NCI-H1436 (cell line): ENCODE measurements at regions not wholly inside any gene's neighbourhood (a gene's known extent, or its start where the extent isn't known, plus 50 kb on each side); places are given as distances from the start of the nearest gene placed in this dataset.

Experiments used
- DNase-seq: peaks from one replicate; lab custom pipeline; 2025; lab: John Stamatoyannopoulos, UW

DNA sequence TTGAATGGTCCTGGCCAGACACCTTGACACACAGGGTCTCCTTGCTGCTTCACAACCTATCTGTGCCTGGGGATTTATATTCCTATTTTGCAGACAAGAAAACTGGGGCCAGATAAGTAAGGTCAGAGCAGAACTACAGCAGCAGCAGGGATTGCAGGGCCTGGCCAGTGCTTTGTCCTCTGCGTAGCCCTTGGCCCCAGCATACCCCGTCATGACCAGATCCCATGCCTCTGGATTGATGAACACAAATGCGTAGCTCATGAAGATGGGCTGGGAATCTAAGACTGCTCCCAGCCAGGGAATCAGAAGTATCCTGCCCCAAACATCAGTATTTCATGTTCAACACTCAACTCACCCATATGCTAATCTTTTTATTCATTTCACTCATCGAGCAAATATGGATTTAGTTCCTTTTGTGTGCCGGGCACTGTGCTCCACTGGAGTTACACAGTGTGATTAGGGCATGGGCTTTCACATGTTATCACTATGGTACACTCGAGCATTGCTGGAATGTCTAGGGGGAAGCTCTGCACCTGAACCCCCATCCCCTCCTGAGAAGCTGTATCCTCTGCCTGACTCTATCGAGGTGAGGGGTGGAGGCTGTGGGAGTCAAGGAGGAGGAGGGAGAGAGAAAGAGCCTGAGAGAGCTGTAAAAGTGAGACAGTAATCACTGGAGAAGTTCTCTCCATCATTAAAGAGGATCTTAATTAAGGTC, 143.3 kb downstream of the CYP26B1 start:
- DNase-seq = no peak

- no peak for DNase-seq
These were observed 143.9 kb downstream of the CYP26B1 start for GRCh38 chr2:72003796-72004195.

DNA sequence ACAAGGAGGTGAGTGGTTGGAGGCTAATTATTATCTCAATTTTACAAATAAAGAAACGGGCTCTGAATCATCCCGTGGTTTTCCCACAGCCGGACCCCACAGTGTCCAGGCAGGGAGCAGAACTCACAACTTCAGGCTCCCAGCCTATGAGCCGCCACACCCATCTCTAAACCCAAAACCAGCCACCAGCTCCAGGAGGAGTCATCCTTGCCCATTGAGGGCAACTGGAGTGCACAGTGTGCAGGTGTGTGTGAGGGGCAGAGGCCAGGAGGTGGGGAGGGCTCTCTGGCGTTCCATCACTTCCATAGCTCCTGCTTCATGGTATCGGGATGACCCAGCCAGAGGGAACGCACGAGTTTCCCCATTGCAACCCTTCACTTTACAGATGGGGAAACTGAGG, 144.5 kb downstream of the CYP26B1 start:
- no peak for DNase-seq

DNA sequence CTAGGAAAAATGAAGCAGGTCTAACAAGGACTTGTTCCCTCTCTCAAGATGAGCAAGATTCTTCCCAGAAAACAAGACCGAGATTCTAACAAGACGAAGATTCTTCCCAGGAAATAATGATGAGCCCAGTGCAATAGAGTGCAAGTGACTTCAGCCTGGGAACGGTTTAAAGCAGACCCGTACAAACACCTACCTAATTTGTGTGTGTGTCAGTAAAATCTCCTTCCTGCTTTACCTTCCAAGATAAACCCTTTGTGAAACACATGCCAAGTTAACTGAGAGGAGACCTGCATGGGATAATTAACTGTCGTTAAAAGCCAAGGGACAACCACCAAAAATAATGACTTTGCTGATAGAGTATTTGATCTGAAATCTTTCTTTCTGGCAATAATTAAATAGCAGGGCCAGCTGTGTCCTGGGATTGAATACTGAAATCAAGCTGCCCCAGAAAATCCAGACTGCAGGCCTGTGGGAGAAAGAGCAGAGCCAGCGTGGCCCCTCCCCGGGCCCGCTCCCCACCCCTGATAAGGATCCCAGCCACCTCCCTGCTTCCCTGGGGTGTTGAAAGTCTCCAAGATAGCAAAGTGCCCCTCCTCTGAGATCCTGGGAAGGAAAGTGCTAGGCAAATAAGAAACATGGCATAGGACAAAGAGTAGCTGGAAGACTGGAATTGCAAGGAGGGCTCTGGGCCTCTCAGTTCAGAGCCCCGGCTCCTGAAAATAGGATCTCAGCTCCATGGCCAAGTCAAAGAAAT, 145.5 kb downstream of the CYP26B1 start:
- no peak for DNase-seq

- DNase-seq = no peak
These were observed 147.6 kb downstream of the CYP26B1 start for GRCh38 chr2:72000110-72000509.

DNA sequence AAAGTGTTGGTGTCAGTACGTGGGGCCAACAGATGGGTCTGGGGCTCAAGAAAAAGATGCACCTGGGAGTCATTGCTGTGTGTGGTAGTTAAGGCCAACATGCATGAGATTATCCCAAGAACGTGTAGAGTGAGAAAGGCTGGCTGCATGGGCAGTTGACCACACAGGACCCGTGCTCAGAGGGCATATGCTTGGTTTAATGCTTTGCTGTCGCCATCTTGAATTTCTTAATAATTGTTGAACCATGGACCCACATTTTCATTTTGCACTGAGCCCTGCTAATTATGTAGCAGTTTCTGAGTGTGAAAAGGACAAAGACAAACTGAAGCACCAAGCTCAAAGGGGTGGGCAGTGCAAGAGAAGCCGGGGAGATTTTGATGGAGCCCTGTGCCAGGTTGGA, 148.1 kb downstream of the CYP26B1 start:
- DNase-seq = no peak

GRCh38 chr2:71997843-71998242, 149.8 kb downstream of the CYP26B1 start:
- no peak for DNase-seq

GRCh38 chr2:71995067-71995665, 152.5 kb downstream of the CYP26B1 start:
- no peak for DNase-seq

DNA sequence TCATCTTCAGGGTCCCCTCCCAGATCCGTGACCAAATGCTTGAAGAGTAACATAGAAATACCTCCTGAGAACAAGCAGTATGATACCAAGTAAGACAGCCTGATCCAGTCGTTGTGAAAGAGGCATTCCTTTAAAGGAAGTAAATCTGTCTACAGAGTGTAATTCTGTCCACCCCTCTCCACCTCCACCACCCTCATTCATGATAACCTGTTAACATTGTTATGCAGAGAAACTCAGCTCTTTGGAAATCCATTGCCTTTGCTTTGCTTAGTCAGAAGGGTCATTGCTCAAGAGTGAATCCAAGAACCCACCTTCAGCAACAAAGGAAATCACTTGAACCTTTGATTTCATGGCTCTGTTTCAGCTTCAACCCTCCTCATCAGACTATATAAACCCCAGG, 155.6 kb downstream of the CYP26B1 start:
- DNase-seq = no peak

DNA sequence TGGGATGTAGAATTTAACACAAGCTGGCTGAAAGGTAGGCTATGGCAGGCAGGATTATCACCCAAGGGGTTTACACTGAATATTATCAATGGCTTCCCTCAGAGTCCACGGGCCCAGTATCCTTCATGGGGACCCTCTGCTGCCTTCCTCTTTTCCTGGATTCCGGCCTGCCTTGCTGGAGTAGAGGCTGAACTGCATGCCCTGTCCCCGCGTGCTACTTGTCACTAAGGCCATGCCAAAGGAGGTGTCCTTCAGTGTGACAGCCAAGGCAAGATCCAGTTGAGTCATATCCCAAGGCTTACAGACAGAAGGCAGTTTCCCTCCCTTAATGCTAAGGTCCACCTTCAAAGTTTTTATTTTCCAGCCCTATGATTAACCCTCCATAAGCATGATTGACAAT, 156.3 kb downstream of the CYP26B1 start:
- DNase-seq = no peak

DNA sequence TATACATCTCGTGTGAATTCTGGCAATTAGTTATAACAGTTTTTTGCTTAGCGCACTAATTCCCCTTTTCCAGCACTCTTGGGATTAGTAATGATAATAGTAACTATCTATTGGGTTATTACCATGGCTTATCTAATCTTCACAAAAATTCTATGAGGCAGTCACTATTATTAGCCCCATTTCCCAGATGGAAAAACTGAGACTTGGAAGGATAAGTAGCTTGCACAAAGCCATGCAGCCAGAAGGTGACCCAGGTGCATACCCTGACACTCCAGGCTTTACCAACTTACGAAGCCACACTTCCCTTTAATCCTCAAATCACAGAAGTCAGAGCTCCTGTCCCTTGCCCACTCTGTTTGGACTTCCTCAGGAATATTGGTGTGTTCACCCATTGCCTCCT, 156.8 kb downstream of the CYP26B1 start:
- DNase-seq = no peak

- DNase-seq = no peak
These were observed 157.5 kb downstream of the CYP26B1 start for GRCh38 chr2:71990122-71990521.

DNA sequence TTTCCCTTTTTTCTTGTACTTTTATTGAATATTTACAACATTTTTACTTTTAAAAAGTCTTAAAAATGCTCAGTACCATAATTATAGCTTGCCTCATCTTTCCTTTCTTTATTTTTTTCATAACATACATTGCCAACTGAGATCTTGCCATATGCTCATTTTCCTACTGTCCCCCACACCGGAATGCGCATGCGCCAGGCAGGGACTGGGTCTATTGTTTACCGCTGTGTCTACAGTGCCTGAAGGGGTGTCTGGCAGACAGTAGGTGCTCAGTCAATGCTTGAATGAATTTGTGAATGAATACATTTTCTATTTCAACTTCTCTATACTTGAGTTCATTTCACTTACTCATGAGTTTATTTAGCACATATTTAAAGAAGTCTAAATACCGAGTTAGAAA, 158.0 kb downstream of the CYP26B1 start:
- DNase-seq = no peak

GRCh38 chr2:71988170-71988569, 159.5 kb downstream of the CYP26B1 start:
- DNase-seq = no peak

DNA sequence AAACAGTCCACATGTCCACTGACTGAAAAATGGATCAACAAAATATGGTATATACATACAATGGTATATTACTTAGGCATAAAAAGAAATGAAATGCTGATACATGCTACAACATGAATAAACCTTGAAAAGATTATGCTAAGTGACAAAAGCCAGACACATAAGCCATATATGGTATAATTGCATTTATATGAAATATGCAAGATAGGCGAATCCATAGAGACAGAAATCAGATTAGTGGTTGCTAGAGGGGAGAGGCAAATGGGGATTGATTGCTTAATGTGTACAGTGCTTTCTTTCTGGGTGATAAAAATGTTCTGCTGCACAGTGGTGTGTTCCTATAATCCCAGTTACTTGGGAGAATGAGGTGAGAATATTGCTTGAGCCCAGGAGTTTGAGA, 171.0 kb downstream of the CYP26B1 start:
- no peak for DNase-seq

DNA sequence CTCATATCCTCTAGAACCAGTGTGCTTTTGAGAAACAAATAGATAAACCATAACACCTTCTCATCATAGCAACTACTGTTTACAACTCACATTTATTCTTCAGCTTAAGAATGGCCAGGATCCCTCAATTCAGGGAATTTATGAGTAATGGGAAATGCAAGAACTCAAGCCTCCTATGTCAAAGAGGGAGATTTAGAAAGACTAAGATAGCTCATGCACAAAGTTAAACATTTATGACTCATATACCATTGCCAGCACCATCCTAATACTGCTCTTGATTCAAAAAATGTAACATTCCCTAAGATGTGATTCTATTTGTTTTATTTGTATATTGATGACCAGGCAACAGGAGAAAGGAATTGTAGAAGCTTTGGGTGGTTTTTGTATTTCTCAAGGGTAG, 172.8 kb downstream of the CYP26B1 start:
- no peak for DNase-seq

DNA sequence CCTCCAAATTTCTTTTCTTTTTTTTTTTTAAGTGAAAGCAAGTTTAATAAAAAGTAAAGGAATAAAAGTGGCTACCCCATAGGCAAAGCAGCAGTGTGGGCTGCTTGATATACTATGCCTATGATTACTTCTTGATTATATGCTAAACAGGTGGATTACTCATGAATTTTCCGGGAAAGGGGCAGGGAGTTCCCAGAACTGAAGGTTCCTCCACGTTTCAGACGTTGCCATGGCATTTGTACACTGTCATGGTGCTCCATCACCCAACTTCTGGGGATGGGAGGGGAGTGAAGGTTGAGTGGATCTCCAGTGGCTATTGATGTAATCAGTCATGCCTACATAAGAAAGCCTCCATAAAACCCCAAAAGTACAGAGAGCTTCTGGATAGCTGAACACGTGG, 176.2 kb downstream of the CYP26B1 start:
- no peak for DNase-seq

GRCh38 chr2:71965530-71965929, 182.1 kb downstream of the CYP26B1 start:
- DNase-seq = no peak

DNA sequence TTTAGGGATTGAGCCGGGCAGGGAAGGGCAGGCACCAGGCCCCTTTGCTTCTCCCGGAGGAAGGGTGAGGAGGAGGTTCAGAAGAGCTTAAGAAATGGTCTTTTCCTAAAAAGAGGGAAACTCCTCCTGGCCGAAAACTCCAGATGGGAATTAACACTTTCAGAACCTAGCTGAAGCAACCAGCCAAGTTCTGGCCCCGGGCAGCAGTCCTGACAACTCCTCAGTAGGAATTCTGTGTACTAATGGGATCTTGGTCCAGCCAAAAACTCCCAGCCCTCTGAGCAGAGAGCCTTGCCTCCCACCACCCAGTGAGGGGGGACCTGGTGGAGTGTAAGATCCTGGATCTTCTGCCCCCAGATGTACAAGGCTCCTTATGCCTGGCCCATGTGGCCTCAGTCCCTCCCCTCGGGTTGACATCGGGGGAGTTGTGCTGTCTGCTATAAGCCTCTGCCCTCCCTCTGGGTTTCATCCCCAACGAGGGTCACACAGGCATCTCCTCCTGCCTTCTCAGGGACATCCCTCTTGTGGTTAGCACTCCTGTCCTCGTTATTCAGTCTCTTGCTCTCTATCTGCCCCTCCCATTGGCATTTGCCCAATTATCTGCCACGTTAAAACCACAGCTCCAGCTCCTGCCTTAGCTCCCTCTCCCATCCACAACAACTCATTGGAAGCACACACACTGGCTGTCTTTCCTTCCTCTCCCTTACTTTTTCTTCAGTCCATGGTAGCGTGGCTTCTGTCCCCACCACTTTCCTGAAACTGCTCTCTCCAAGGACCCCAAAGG, 184.6 kb downstream of the CYP26B1 start:
- DNase-seq = no peak

DNA sequence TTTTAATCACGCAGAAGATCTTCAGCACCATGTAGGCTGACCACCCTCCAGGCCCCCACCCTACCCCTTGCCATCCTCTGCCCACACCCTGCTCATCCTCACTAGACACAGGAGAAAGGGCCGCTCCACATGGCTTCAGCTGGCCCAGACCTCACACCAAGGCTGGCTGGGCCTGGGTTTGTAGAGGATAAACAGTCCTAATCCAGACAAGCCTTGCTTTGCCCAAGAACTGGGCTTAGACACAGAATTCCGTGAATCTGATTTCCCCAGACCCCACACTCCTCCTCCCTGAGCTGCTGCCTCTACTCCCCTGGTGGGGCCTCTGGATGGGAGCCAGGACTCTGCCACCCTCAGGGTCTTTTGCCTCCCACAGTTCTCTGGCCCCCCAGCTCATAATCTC, 185.3 kb downstream of the CYP26B1 start:
- no peak for DNase-seq

DNA sequence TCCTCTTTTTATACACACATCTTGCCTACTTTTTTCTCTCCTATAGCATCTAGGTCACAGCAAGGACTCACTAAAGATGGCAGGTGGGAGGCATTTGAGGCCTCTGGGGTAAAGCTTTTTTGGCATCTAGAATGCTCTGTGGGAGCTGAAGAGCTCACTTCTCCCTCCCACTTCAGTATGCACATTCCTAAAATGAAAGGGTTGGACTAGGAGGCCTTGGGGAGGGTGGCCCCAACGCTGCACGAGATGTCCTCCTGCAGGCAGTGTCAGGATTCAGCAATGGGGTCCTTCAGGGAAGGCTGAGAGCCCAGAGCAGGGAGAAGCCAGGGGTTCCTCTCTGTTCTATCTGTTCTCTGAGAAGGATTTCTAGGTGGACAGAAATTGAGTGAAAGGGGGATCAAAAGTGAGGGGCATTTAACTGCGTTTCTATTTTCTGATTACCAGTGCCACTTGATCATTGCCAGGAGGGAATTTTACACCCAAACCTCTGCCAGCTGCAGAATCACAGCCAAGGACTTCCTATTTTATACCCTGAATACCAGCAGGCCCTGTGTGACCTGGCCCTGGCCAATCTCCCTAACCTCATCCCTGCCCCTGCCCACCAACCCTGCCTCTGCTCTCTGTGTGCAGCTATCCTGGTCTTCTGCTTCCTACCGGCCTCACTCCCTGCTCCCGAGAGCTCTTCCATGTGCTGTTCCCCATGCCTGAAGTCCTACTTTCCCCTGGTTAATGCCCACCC, 186.2 kb downstream of the CYP26B1 start:
- DNase-seq = no peak

GRCh38 chr2:71959494-71959893, 188.2 kb downstream of the CYP26B1 start:
- DNase-seq = no peak
